ENCODE measurements at regions not wholly inside any gene's neighbourhood (a gene's known extent, or its start where the extent isn't known, plus 50 kb on each side); places are given as distances from the start of the nearest gene placed in this dataset.

GRCh38 chr3:18868911-18869689, 279.2 kb upstream of the KCNH8 start:
- Histone ChIP-seq H3K4me3 (ENCODE audit: low read depth, low read length) (no peak overlapping the region), H3K36me3 (ENCODE audit: control insufficient read depth in 1 of 2, insufficient read depth in 2 of 2, low read length in 2 of 2) (no peaks in the 10 kb centered on the region), H2AFZ (ENCODE audit: insufficient read depth, low read length, poor library complexity) (no peak overlapping the region)

DNA sequence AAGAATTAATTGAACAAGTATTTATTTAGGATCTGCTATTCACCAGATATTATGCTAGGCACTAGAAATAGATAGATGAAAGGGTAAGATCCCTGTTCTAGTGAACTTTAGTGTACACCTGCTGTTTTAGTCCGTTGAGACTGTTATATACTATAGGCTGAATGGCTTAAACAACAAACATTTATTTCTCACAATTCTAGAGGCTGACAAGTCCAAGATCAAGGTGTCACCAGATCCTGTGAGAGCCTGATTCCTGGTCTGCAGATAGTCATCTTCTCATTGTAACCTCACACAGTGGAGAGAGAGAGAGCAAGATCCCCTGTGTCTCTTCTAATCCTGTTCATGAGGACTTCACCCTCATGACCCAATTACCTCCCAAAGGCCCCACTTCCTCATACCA, 281.4 kb upstream of the KCNH8 start:
- Histone ChIP-seq H3K4me1 (ENCODE audit: control insufficient read depth in 1 of 2, insufficient read depth in 2 of 2, low read length in 2 of 2) (no peaks in the 10 kb centered on the region), H3K18ac (ENCODE audit: low read length) (no peak overlapping the region), H2BK120ac (ENCODE audit: insufficient read depth, low read length, poor library complexity) (no peak overlapping the region), H3K79me2 (ENCODE audit: control insufficient read depth, insufficient read depth, low read length, poor library complexity) (no peaks in the 10 kb centered on the region), H3K4me2 (ENCODE audit: low read length) (no peak overlapping the region), H3K9me3 (ENCODE audit: insufficient read depth, low read depth, low read length) (no peaks in the 10 kb centered on the region), H2BK5ac (ENCODE audit: low read depth, low read length, poor library complexity) (no peak overlapping the region), H4K8ac (ENCODE audit: low read depth, low read length) (no peak overlapping the region), H2BK12ac (ENCODE audit: low read length) (no peak overlapping the region), H3K23ac (ENCODE audit: low read length) (no peak overlapping the region), H2AFZ (ENCODE audit: insufficient read depth, low read length, poor library complexity) (no peak overlapping the region), H3K14ac (ENCODE audit: low read length) (no peak overlapping the region), H3K27me3 (ENCODE audit: insufficient read depth, low read length) (no peaks in the 10 kb centered on the region), H3K27ac (ENCODE audit: low read depth, low read length) (no peak overlapping the region), H4K12ac (ENCODE audit: low read depth, low read length) (no peak overlapping the region), H3K4me3 (ENCODE audit: low read depth, low read length) (no peak overlapping the region), H2AK5ac (ENCODE audit: low read length) (no peak overlapping the region), H3K4ac (ENCODE audit: low read depth, low read length) (no peak overlapping the region), H3K36me3 (ENCODE audit: control insufficient read depth in 1 of 2, insufficient read depth in 2 of 2, low read length in 2 of 2) (no peaks in the 10 kb centered on the region), H4K91ac (ENCODE audit: low read depth, low read length) (no peak overlapping the region), H3K79me1 (ENCODE audit: low read length) (no peaks in the 10 kb centered on the region), H3K9ac (ENCODE audit: low read length) (no peak overlapping the region)
- DNase-seq = no peak
- no CpG with 5 or more reads among the region's 1 CpG for WGBS (ENCODE audit: extremely low coverage, insufficient coverage, insufficient read length)

More at GRCh38 chr3:18868911-18869689, 279.2 kb upstream of the KCNH8 start:
- WGBS (ENCODE audit: extremely low coverage, insufficient coverage, insufficient read length) = no CpG with 5 or more reads among the region's 4 CpGs
- H2BK12ac ChIP-seq (ENCODE audit: low read length) = no peak overlapping the region
- no peak overlapping the region for H3K23ac ChIP-seq (ENCODE audit: low read length)
- H4K12ac ChIP-seq (ENCODE audit: low read depth, low read length) = no peak overlapping the region
- H3K14ac ChIP-seq (ENCODE audit: low read length) = no peak overlapping the region
- no peak overlapping the region for H2BK5ac ChIP-seq (ENCODE audit: low read depth, low read length, poor library complexity)
- no peaks in the 10 kb centered on the region for H3K79me1 ChIP-seq (ENCODE audit: low read length)
- no peak for DNase-seq
- H3K4ac ChIP-seq (ENCODE audit: low read depth, low read length) = no peak overlapping the region
- no peaks in the 10 kb centered on the region for H3K27me3 ChIP-seq (ENCODE audit: insufficient read depth, low read length)
- no peak overlapping the region for H4K91ac ChIP-seq (ENCODE audit: low read depth, low read length)
- H3K4me1 ChIP-seq (ENCODE audit: control insufficient read depth in 1 of 2, insufficient read depth in 2 of 2, low read length in 2 of 2) = no peaks in the 10 kb centered on the region
- no peaks in the 10 kb centered on the region for H3K9me3 ChIP-seq (ENCODE audit: insufficient read depth, low read depth, low read length)
- H3K79me2 ChIP-seq (ENCODE audit: control insufficient read depth, insufficient read depth, low read length, poor library complexity) = no peaks in the 10 kb centered on the region
- no peak overlapping the region for H3K9ac ChIP-seq (ENCODE audit: low read length)
- no peak overlapping the region for H2AK5ac ChIP-seq (ENCODE audit: low read length)
- H3K27ac ChIP-seq (ENCODE audit: low read depth, low read length) = no peak overlapping the region
- H3K4me2 ChIP-seq (ENCODE audit: low read length) = no peak overlapping the region
- no peak overlapping the region for H2BK120ac ChIP-seq (ENCODE audit: insufficient read depth, low read length, poor library complexity)
- no peak overlapping the region for H4K8ac ChIP-seq (ENCODE audit: low read depth, low read length)
- no peak overlapping the region for H3K18ac ChIP-seq (ENCODE audit: low read length)

- H3K79me1 ChIP-seq (ENCODE audit: low read length) = no peaks in the 10 kb centered on the region
- H3K27me3 ChIP-seq (ENCODE audit: insufficient read depth, low read length) = no peaks in the 10 kb centered on the region
- no CpG with 5 or more reads among the region's 3 CpGs for WGBS (ENCODE audit: extremely low coverage, insufficient coverage, insufficient read length)
- H3K9ac ChIP-seq (ENCODE audit: low read length) = no peak overlapping the region
- H2BK5ac ChIP-seq (ENCODE audit: low read depth, low read length, poor library complexity) = no peak overlapping the region
- H2AK5ac ChIP-seq (ENCODE audit: low read length) = no peak overlapping the region
- no peak overlapping the region for H4K91ac ChIP-seq (ENCODE audit: low read depth, low read length)
- H3K27ac ChIP-seq (ENCODE audit: low read depth, low read length) = no peak overlapping the region
- no peak overlapping the region for H2AFZ ChIP-seq (ENCODE audit: insufficient read depth, low read length, poor library complexity)
- no peak overlapping the region for H3K4me3 ChIP-seq (ENCODE audit: low read depth, low read length)
- H2BK12ac ChIP-seq (ENCODE audit: low read length) = no peak overlapping the region
- no peak overlapping the region for H3K18ac ChIP-seq (ENCODE audit: low read length)
- H3K4ac ChIP-seq (ENCODE audit: low read depth, low read length) = no peak overlapping the region
- no peak overlapping the region for H4K12ac ChIP-seq (ENCODE audit: low read depth, low read length)
- H3K23ac ChIP-seq (ENCODE audit: low read length) = no peak overlapping the region
- H3K79me2 ChIP-seq (ENCODE audit: control insufficient read depth, insufficient read depth, low read length, poor library complexity) = no peaks in the 10 kb centered on the region
- H3K4me1 ChIP-seq (ENCODE audit: control insufficient read depth in 1 of 2, insufficient read depth in 2 of 2, low read length in 2 of 2) = no peaks in the 10 kb centered on the region
- no peak overlapping the region for H4K8ac ChIP-seq (ENCODE audit: low read depth, low read length)
- H3K9me3 ChIP-seq (ENCODE audit: insufficient read depth, low read depth, low read length) = no peaks in the 10 kb centered on the region
- DNase-seq = no peak
- no peak overlapping the region for H2BK120ac ChIP-seq (ENCODE audit: insufficient read depth, low read length, poor library complexity)
- H3K4me2 ChIP-seq (ENCODE audit: low read length) = no peak overlapping the region
- H3K14ac ChIP-seq (ENCODE audit: low read length) = no peak overlapping the region
- H3K36me3 ChIP-seq (ENCODE audit: control insufficient read depth in 1 of 2, insufficient read depth in 2 of 2, low read length in 2 of 2) = no peaks in the 10 kb centered on the region
Observed at GRCh38 chr3:18864933-18865731, 283.2 kb upstream of the KCNH8 start.

DNA sequence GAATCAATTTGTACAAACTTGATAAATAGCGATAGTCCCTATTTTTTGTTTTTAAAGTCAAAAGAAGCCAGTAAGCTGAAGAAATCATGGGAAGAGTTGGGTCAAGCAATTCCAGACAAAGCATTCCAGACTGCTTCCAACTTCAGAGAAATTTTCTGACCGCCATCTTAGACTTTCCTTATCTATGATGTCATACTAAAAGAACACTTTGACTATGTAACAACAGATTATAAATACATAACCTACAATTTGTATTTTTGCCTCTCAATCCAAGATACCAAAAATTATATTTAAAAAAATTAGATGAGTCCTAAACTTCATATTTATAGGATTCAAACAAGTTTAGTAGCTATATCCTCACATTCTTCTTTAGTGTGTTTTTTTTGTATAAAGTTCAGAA, 286.2 kb upstream of the KCNH8 start:
- no CpG with 5 or more reads among the region's 2 CpGs for WGBS (ENCODE audit: extremely low coverage, insufficient coverage, insufficient read length)
- Histone ChIP-seq H3K4ac (ENCODE audit: low read depth, low read length) (no peak overlapping the region), H3K23ac (ENCODE audit: low read length) (no peak overlapping the region)

More for the DNA sequence above, 286.2 kb upstream of the KCNH8 start:
- Histone ChIP-seq H3K27me3 (ENCODE audit: insufficient read depth, low read length) (no peaks in the 10 kb centered on the region), H2BK12ac (ENCODE audit: low read length) (no peak overlapping the region), H3K27ac (ENCODE audit: low read depth, low read length) (no peak overlapping the region), H2BK5ac (ENCODE audit: low read depth, low read length, poor library complexity) (no peak overlapping the region), H4K8ac (ENCODE audit: low read depth, low read length) (no peak overlapping the region), H3K18ac (ENCODE audit: low read length) (no peak overlapping the region), H3K14ac (ENCODE audit: low read length) (no peak overlapping the region), H4K91ac (ENCODE audit: low read depth, low read length) (no peak overlapping the region), H2AFZ (ENCODE audit: insufficient read depth, low read length, poor library complexity) (no peak overlapping the region), H3K79me2 (ENCODE audit: control insufficient read depth, insufficient read depth, low read length, poor library complexity) (no peaks in the 10 kb centered on the region), H3K9ac (ENCODE audit: low read length) (no peak overlapping the region), H3K36me3 (ENCODE audit: control insufficient read depth in 1 of 2, insufficient read depth in 2 of 2, low read length in 2 of 2) (no peaks in the 10 kb centered on the region), H2AK5ac (ENCODE audit: low read length) (no peak overlapping the region), H3K4me2 (ENCODE audit: low read length) (no peak overlapping the region), H3K9me3 (ENCODE audit: insufficient read depth, low read depth, low read length) (no peaks in the 10 kb centered on the region), H2BK120ac (ENCODE audit: insufficient read depth, low read length, poor library complexity) (no peak overlapping the region), H3K4me3 (ENCODE audit: low read depth, low read length) (no peak overlapping the region), H3K79me1 (ENCODE audit: low read length) (no peaks in the 10 kb centered on the region), H4K12ac (ENCODE audit: low read depth, low read length) (no peak overlapping the region), H3K4me1 (ENCODE audit: control insufficient read depth in 1 of 2, insufficient read depth in 2 of 2, low read length in 2 of 2) (no peaks in the 10 kb centered on the region)
- DNase-seq = no peak
